Epidermal melanocyte (primary cell): ENCODE measurements at regions not wholly inside any gene's neighbourhood (a gene's known extent, or its start where the extent isn't known, plus 50 kb on each side); places are given as distances from the start of the nearest gene placed in this dataset.

Experiments used
- DNase-seq: peaks from one replicate; pipeline ENCODE4 v3.0.0; 2011; ENCODE audit warnings: low spot score; ENCODE audit not compliant: insufficient read length

GRCh38 chr14:51780741-51781140 is 79.7 kb upstream of the GNG2 start:
- DNase-seq: no peak

DNA sequence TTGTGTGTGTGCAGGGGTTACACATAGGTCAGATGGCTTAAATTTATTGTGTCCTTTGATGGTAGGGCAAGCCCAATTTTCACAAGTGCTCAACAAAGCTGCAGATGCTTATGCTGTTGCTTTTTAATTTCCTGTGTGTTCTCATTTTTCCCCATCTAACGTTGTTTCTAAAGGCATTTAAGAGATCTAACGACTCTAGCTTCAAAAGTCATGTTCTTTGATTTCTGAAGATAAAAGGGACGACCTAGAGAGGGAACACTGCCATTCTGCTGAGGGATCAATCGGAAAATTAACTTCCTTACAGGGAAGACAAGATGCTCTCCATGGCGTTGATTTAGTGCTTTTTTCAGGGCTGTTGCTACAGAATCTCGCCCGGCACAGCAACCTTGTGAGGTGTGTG is 79.0 kb upstream of the GNG2 start:
- no peak for DNase-seq

GRCh38 chr14:51782435-51782834 is 78.0 kb upstream of the GNG2 start:
- DNase-seq: no peak

GRCh38 chr14:51783765-51784164 is 76.6 kb upstream of the GNG2 start:
- DNase-seq: no peak

DNA sequence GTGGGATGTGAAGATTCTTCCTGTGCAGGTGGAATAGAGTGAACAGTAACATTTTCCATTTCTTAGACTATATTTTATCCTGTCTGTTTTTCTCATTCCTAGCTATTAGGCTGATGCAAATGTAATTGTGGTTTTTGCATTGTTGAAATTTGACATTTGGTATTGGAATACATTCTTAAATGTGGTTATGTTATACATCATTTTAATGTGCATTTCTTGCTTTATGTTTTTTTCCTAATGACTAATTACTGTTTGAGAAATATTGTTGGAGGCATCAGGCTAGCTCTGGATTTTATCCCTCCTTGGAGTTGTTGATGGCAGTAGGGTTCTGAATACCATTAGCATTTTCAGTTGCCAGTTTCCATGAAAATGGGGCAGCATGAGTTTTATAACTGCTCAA is 75.9 kb upstream of the GNG2 start:
- no peak for DNase-seq

DNA sequence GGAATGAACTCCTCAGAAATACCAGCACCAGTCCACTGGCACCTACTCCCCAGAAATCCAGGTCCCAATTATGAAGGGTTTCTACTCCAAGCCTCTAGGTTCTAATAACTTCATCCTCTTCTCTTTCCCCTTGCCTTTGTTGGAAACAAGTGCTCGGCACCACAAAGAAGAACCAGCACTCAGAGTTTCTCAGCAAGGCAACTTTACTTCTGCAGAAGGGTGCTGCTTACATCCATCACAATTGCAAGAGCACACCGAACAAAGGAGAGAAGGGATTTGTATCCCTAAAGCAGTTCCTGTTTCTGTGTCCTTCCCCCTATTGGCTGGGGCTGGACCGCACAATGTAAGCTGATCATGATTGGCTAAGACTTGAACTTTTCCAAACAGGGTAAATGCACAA is 74.2 kb upstream of the GNG2 start:
- DNase-seq: no peak

DNA sequence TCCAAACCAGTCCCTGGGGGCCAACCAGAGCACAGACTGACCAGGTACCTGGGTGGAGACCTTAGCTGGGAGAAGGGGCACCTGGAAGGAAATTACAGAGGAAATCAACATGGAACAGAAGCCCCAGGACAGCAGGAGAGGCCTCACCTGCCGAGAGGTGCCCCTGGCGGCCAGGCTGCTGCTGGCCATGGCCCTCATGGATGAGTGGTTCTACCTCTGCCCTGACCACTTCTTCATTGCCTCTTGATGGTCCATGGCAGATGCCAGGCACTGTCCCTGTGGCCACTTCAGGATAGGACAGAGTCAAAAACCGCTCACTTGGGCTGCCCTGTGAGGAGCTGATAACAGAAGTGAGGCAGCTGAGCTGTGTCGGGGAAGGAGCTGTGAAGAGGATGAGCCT is 73.1 kb upstream of the GNG2 start:
- DNase-seq: no peak

DNA sequence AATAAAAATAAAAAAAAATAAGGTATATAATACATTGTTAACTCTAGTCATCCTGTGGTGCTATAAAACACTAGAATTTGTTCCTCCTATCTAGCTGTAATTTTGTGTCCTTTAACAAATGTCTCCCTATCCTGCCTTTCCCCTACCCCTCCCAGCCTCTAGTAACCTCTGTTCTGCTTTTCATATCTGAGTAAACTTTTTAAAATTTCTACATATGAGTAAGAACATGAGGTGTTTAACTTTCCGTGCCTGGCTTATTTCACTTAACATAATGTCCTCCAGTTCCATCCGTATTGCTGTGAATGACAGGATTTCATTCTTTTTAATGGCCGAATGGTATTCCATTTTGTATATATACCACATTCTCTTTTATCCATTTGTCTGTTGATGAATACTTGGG is 71.3 kb upstream of the GNG2 start:
- no peak for DNase-seq

GRCh38 chr14:51789596-51789995 is 70.8 kb upstream of the GNG2 start:
- DNase-seq: no peak

- no peak for DNase-seq
Measured at GRCh38 chr14:51792809-51793208, 67.6 kb upstream of the GNG2 start.

GRCh38 chr14:51805541-51805940 is 54.9 kb upstream of the GNG2 start:
- DNase-seq: no peak

DNA sequence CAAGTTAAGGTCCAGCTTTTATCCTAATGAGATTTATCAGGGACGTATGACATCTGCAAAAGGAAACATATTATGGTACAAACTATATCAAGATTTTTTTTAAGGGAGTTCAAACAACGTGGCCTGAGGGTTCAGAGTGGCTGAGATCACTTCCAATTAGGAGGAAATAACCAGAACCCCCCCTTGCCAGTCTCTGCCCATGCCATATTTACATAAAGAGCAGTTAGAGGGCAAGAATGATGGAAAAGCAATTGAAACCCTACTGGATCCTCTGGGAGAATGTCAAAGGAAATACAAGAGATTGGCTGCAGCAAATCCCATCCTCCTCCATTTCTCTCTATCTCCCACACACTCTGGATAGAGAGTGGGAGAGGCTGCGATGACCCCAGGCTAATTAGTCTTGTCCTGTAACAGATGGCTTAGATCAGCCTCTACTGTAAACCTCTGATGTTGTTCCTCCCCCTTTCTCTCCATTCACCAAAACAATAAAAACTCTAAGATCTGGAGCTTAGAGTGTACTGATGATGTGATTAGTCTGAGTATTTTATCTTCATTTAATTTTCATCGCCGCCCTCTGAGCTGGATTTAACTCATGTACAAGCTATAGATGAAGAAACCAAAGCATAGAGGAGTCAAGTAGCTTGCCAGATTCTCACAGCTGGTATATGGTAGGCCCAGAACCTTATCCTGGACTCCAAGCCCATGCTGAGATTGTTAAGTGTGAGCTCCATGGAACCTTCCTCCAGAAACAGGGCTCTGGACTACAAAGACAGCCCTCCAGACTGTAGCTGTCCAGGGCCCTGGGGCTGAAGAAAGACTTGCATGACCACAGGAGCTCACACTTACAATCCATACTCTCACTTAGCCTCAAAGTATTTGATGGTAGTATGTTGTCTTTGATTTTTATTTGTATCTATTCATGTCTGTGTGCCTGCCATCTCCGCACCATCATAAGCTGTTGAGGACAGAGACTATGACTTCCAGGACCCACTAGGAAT is 54.1 kb upstream of the GNG2 start:
- peak; percentile 32 for DNase-seq

GRCh38 chr14:51807356-51807755 is 53.1 kb upstream of the GNG2 start:
- no peak for DNase-seq
